Astrocyte of the cerebellum (primary cell): ENCODE measurements at regions not wholly inside any gene's neighbourhood (a gene's known extent, or its start where the extent isn't known, plus 50 kb on each side); places are given as distances from the start of the nearest gene placed in this dataset.

Experiments used
- DNase-seq: peaks from one replicate; pipeline ENCODE4 v3.0.0-alpha.2; 2011; ENCODE audit warnings: low read depth
- H3K4me3 ChIP-seq: 2 replicates; pipeline ENCODE4 v1.5.1; 2011; ENCODE audit warnings: mild to moderate bottlenecking, low read depth, low read length, moderate library complexity
- CTCF ChIP-seq: IDR thresholded peaks from 2 replicates; pipeline ENCODE4 v1.5.1; 2012; ENCODE audit warnings: low read length, low read depth, moderate library complexity, mild to moderate bottlenecking; ENCODE audit errors: missing control alignments
- in situ Hi-C: cut with HindIII; loops from 2 replicates; pipeline ENCODE4 v1.10.0; 2017; ENCODE audit warnings: low sequenced_read_pairs

- no peak for DNase-seq
- TF ChIP-seq CTCF, result no peak
- in situ Hi-C loops, result no loop called here
Observed at GRCh38 chr3:64803469-64803868, 115.7 kb upstream of the ADAMTS9 start.

GRCh38 chr3:64802460-64802859 lies 114.7 kb upstream of the ADAMTS9 start:
- in situ Hi-C loops, result no loop called here
- DNase-seq, result no peak
- H3K4me3 ChIP-seq, result no peak overlapping the region
- TF ChIP-seq CTCF, result no peak

More at GRCh38 chr3:64803469-64803868, 115.7 kb upstream of the ADAMTS9 start:
- H3K4me3 ChIP-seq, result no peak overlapping the region

- DNase-seq, result no peak
- no peak overlapping the region for H3K4me3 ChIP-seq
- in situ Hi-C loops, result no loop called here
- TF ChIP-seq CTCF, result no peak
Observed at GRCh38 chr3:64801856-64802255, 114.1 kb upstream of the ADAMTS9 start.

- in situ Hi-C loops, result no loop called here
- no peak overlapping the region for H3K4me3 ChIP-seq
- no peak for TF ChIP-seq CTCF
- DNase-seq, result no peak
Observed at GRCh38 chr3:64799606-64800005, 111.8 kb upstream of the ADAMTS9 start.

- no peak for DNase-seq
- in situ Hi-C loops, result no loop called here
- no peak for TF ChIP-seq CTCF
- H3K4me3 ChIP-seq, result no peak overlapping the region
Observed at GRCh38 chr3:64798316-64798715, 110.5 kb upstream of the ADAMTS9 start.

- in situ Hi-C loops, result no loop called here
- DNase-seq, result no peak
- TF ChIP-seq CTCF, result no peak
- no peak overlapping the region for H3K4me3 ChIP-seq
Observed at GRCh38 chr3:64796607-64797399, 109.0 kb upstream of the ADAMTS9 start.

GRCh38 chr3:64792445-64792844 lies 104.6 kb upstream of the ADAMTS9 start:
- no peak overlapping the region for H3K4me3 ChIP-seq
- TF ChIP-seq CTCF, result no peak
- in situ Hi-C loops, result loop anchor here (5.0 kb wide), 1 partner anchor 55 kb away; no protein-coding TSS in a partner anchor
- DNase-seq, result no peak
